ENCODE measurements at regions not wholly inside any gene's neighbourhood (a gene's known extent, or its start where the extent isn't known, plus 50 kb on each side); places are given as distances from the start of the nearest gene placed in this dataset.

GRCh38 chr13:39201180-39201579, 162.9 kb downstream of the NHLRC3 start:
- TF ChIP-seq EZH2phosphoT487 (IDR thresholded peaks at IDR 0.05; ENCODE audit: insufficient read depth, low read depth) (no peak), EZH2 (IDR thresholded peaks at IDR 0.05; ENCODE audit: insufficient read depth, poor library complexity, severe bottlenecking) (no peak)
